Stimulated activated naive CD8-positive, alpha-beta T cell treated with anti-CD3 and anti-CD28 coated beads, Interleukin-15, amount 100 ng/mL, for 72 hours (primary cell): ENCODE measurements at regions not wholly inside any gene's neighbourhood (a gene's known extent, or its start where the extent isn't known, plus 50 kb on each side); places are given as distances from the start of the nearest gene placed in this dataset.
A peak's percentile ranks its signal among the peaks of the same experiment; 100 is the strongest.

Experiments used
- ATAC-seq: fragments of 150-1000 bp; cut with Tn5 transposase; 2 replicates; pipeline ENCODE4 v1.10.0; 2021; ENCODE audit warnings: mild to moderate bottlenecking, moderate library complexity
- DNase-seq, 2 donors: peaks; one replicate each; pipeline ENCODE4 v3.0.0; 2021 to 2022
- H3K27ac Mint-ChIP-seq, 2 donors: one replicate each; pipeline ENCODE4 v1.8.0; 2022; ENCODE audit warnings: mild to moderate bottlenecking in 2 of 2, mixed read lengths in 2 of 2, moderate library complexity in 2 of 2
- H3K27me3 Mint-ChIP-seq: one replicate; pipeline ENCODE4 v1.8.0; 2022; ENCODE audit warnings: mixed read lengths
- H3K4me1 Mint-ChIP-seq: one replicate; pipeline ENCODE4 v1.8.0; 2022; ENCODE audit warnings: mild to moderate bottlenecking, mixed read lengths
- H3K4me3 Mint-ChIP-seq, 2 donors: one replicate each; pipeline ENCODE4 v1.8.0; 2022; ENCODE audit warnings: mild to moderate bottlenecking in 2 of 2, mixed read lengths in 2 of 2, moderate library complexity in 1 of 2
- H3K9me3 Mint-ChIP-seq, 2 donors: one replicate each; pipeline ENCODE4 v1.8.0; 2022; ENCODE audit warnings: mixed read lengths in 2 of 2

GRCh38 chr1:64318428-64318827 is 115.0 kb downstream of the UBE2U start:
- H3K9me3 Mint-ChIP-seq: no peaks in the 10 kb centered on the region
- H3K4me3 Mint-ChIP-seq: no peak overlapping the region
- no peak overlapping the region for H3K27ac Mint-ChIP-seq
- no peaks in the 10 kb centered on the region for H3K27me3 Mint-ChIP-seq
- H3K4me1 Mint-ChIP-seq: no peaks in the 10 kb centered on the region
- no peak for DNase-seq
- ATAC-seq: no peak

- Mint-ChIP-seq H3K4me1 (no peaks in the 10 kb centered on the region), H3K27ac (no peak overlapping the region), H3K9me3 (no peaks in the 10 kb centered on the region), H3K4me3 (no peak overlapping the region), H3K27me3 (no peaks in the 10 kb centered on the region)
- ATAC-seq: no peak
- no peak for DNase-seq
Measured at GRCh38 chr1:64320007-64320406, 116.6 kb downstream of the UBE2U start.

GRCh38 chr1:64320470-64320869 is 117.0 kb downstream of the UBE2U start:
- DNase-seq (no peak), ATAC-seq (no peak)
- Mint-ChIP-seq H3K27me3 (no peaks in the 10 kb centered on the region), H3K4me3 (no peak overlapping the region), H3K9me3 (no peaks in the 10 kb centered on the region), H3K27ac (no peak overlapping the region), H3K4me1 (no peaks in the 10 kb centered on the region)

GRCh38 chr1:64320922-64321614 is 117.6 kb downstream of the UBE2U start:
- H3K27me3 Mint-ChIP-seq: no peaks in the 10 kb centered on the region
- H3K4me1 Mint-ChIP-seq: no peaks in the 10 kb centered on the region
- H3K27ac Mint-ChIP-seq: no peak overlapping the region
- no peaks in the 10 kb centered on the region for H3K9me3 Mint-ChIP-seq
- H3K4me3 Mint-ChIP-seq: no peak overlapping the region
- no peak for ATAC-seq
- no peak for DNase-seq

- Mint-ChIP-seq H3K9me3 (no peaks in the 10 kb centered on the region), H3K27me3 (peaks cover 11% of the 10 kb centered on the region), H3K4me3 (no peak overlapping the region), H3K4me1 (no peaks in the 10 kb centered on the region), H3K27ac (peak overlapping the region in 1 of 2 donors; percentile 75)
- ATAC-seq (no peak), DNase-seq (no peak)
Measured at GRCh38 chr1:64323054-64323453, 119.6 kb downstream of the UBE2U start.

GRCh38 chr1:64323882-64324281 is 120.5 kb downstream of the UBE2U start:
- Mint-ChIP-seq H3K4me1 (no peaks in the 10 kb centered on the region), H3K27me3 (peaks cover 16% of the 10 kb centered on the region), H3K27ac (no peak overlapping the region), H3K9me3 (no peaks in the 10 kb centered on the region), H3K4me3 (no peak overlapping the region)
- no peak for DNase-seq
- no peak for ATAC-seq

- Mint-ChIP-seq H3K27me3 (peaks cover 16% of the 10 kb centered on the region), H3K4me3 (no peak overlapping the region), H3K4me1 (no peaks in the 10 kb centered on the region), H3K27ac (no peak overlapping the region), H3K9me3 (no peaks in the 10 kb centered on the region)
- DNase-seq (no peak), ATAC-seq (no peak)
Measured at GRCh38 chr1:64325856-64326255, 122.4 kb downstream of the UBE2U start.

- no peak for DNase-seq
- Mint-ChIP-seq H3K27me3 (peaks cover 16% of the 10 kb centered on the region), H3K27ac (peak overlapping the region in 1 of 2 donors; percentile 10), H3K9me3 (no peaks in the 10 kb centered on the region), H3K4me3 (no peak overlapping the region), H3K4me1 (no peaks in the 10 kb centered on the region)
- no peak for ATAC-seq
Measured at GRCh38 chr1:64327119-64327518, 123.7 kb downstream of the UBE2U start.

- no peak for ATAC-seq
- no peak overlapping the region for H3K27ac Mint-ChIP-seq
- no peak for DNase-seq
- peaks cover 16% of the 10 kb centered on the region for H3K27me3 Mint-ChIP-seq
- no peaks in the 10 kb centered on the region for H3K4me1 Mint-ChIP-seq
- no peak overlapping the region for H3K4me3 Mint-ChIP-seq
- no peaks in the 10 kb centered on the region for H3K9me3 Mint-ChIP-seq
Measured at GRCh38 chr1:64328193-64328592, 124.8 kb downstream of the UBE2U start.

GRCh38 chr1:64330839-64331238 is 127.4 kb downstream of the UBE2U start:
- no peak for DNase-seq
- Mint-ChIP-seq H3K27me3 (peaks cover 16% of the 10 kb centered on the region), H3K4me3 (no peak overlapping the region), H3K9me3 (no peaks in the 10 kb centered on the region), H3K27ac (peak overlapping the region in 1 of 2 donors; percentile 61), H3K4me1 (no peaks in the 10 kb centered on the region)
- no peak for ATAC-seq

GRCh38 chr1:64335636-64336035 is 132.2 kb downstream of the UBE2U start:
- no peaks in the 10 kb centered on the region for H3K27me3 Mint-ChIP-seq
- H3K27ac Mint-ChIP-seq: no peak overlapping the region
- no peaks in the 10 kb centered on the region for H3K9me3 Mint-ChIP-seq
- ATAC-seq (no peak), DNase-seq (no peak)
- no peaks in the 10 kb centered on the region for H3K4me1 Mint-ChIP-seq
- H3K4me3 Mint-ChIP-seq: no peak overlapping the region

GRCh38 chr1:64337475-64337874 is 132.5 kb upstream of the CACHD1 start:
- no peaks in the 10 kb centered on the region for H3K4me1 Mint-ChIP-seq

GRCh38 chr1:64337926-64338325 is 132.0 kb upstream of the CACHD1 start:
- peaks cover 6% of the 10 kb centered on the region for H3K27me3 Mint-ChIP-seq
- no peaks in the 10 kb centered on the region for H3K4me1 Mint-ChIP-seq
- H3K9me3 Mint-ChIP-seq: no peaks in the 10 kb centered on the region
- no peak for DNase-seq
- no peak overlapping the region for H3K27ac Mint-ChIP-seq
- no peak for ATAC-seq
- no peak overlapping the region for H3K4me3 Mint-ChIP-seq

More at GRCh38 chr1:64337475-64337874, 132.5 kb upstream of the CACHD1 start:
- Mint-ChIP-seq H3K4me3 (no peak overlapping the region), H3K9me3 (no peaks in the 10 kb centered on the region), H3K27me3 (peaks cover 1% of the 10 kb centered on the region), H3K27ac (no peak overlapping the region)
- no peak for DNase-seq
- ATAC-seq: no peak

- Mint-ChIP-seq H3K9me3 (no peaks in the 10 kb centered on the region), H3K27ac (no peak overlapping the region), H3K4me1 (no peaks in the 10 kb centered on the region), H3K4me3 (no peak overlapping the region), H3K27me3 (peaks cover 9% of the 10 kb centered on the region)
- DNase-seq: no peak
- ATAC-seq: no peak
Measured at GRCh38 chr1:64340361-64340760, 129.6 kb upstream of the CACHD1 start.

GRCh38 chr1:64343105-64343822 is 126.7 kb upstream of the CACHD1 start:
- H3K27me3 Mint-ChIP-seq: peaks cover 9% of the 10 kb centered on the region
- ATAC-seq: no peak
- no peak for DNase-seq
- no peaks in the 10 kb centered on the region for H3K4me1 Mint-ChIP-seq
- no peak overlapping the region for H3K27ac Mint-ChIP-seq
- H3K4me3 Mint-ChIP-seq: no peak overlapping the region
- H3K9me3 Mint-ChIP-seq: no peaks in the 10 kb centered on the region

GRCh38 chr1:64343823-64344190 is 126.1 kb upstream of the CACHD1 start:
- ATAC-seq: no peak
- Mint-ChIP-seq H3K4me3 (no peak overlapping the region), H3K27ac (no peak overlapping the region), H3K4me1 (no peaks in the 10 kb centered on the region), H3K9me3 (no peaks in the 10 kb centered on the region), H3K27me3 (peaks cover 9% of the 10 kb centered on the region)
- DNase-seq: no peak
